Thoracic aorta (tissue), 2 donors: ENCODE measurements at regions not wholly inside any gene's neighbourhood (a gene's known extent, or its start where the extent isn't known, plus 50 kb on each side); places are given as distances from the start of the nearest gene placed in this dataset.

Experiments used
- ATAC-seq: fragments of 150-250 bp; one replicate; pipeline ENCODE4 v1.8.0; 2017; ENCODE audit warnings: low read depth; ENCODE audit not compliant: insufficient number of reproducible peaks, low FRiP score
- DNase-seq: peaks from one replicate; pipeline ENCODE4 v3.0.0-alpha.2; 2020; ENCODE audit warnings: low spot score
- H3K27ac ChIP-seq, 2 donors: fragments of 200-600 bp; sonication (generic); 1 replicate in 1 of 2; 2 replicates in 1 of 2; pipeline ENCODE4 v1.5.1; 2016; ENCODE audit warnings: mild to moderate bottlenecking in 2 of 2, moderate library complexity in 2 of 2
- H3K27me3 ChIP-seq: fragments of 200-600 bp; sonication (generic); replicated peaks from 2 replicates; pipeline ENCODE4 v1.6.0; 2016; ENCODE audit warnings: mild to moderate bottlenecking; ENCODE audit not compliant: insufficient read depth
- H3K36me3 ChIP-seq: fragments of 200-600 bp; sonication (generic); one replicate; pipeline ENCODE4 v1.5.1; 2016
- H3K4me1 ChIP-seq, 2 donors: fragments of 200-600 bp; sonication (generic); 1 replicate in 1 of 2; 2 replicates in 1 of 2; pipeline versions ENCODE4 v1.5.1 to v1.6.0; 2016; ENCODE audit warnings: low read depth in 2 of 2, mild to moderate bottlenecking in 1 of 2; ENCODE audit not compliant: control insufficient read depth in 1 of 2
- H3K4me3 ChIP-seq: fragments of 200-600 bp; sonication (generic); 2 replicates; pipeline ENCODE4 v1.5.1; 2016; ENCODE audit warnings: mild to moderate bottlenecking
- H3K9me3 ChIP-seq: fragments of 200-600 bp; sonication (generic); 2 replicates; pipeline ENCODE4 v1.5.1; 2016
- CTCF ChIP-seq: fragments of 200-600 bp; sonication (generic); IDR thresholded peaks from one replicate; pipeline ENCODE4 v1.5.1; 2019; ENCODE audit warnings: antibody characterized with exemption

- Histone ChIP-seq H3K27me3 (no peaks in the 10 kb centered on the region), H3K36me3 (no peaks in the 10 kb centered on the region), H3K4me1 (no peaks in the 10 kb centered on the region), H3K27ac (no peak overlapping the region), H3K9me3 (no peaks in the 10 kb centered on the region), H3K4me3 (no peak overlapping the region)
- TF ChIP-seq CTCF = no peak
- no peak for ATAC-seq
- no peak for DNase-seq
These were observed 128.0 kb downstream of the SPP2 start for GRCh38 chr2:234178330-234179030.

GRCh38 chr2:234175649-234176048 is 125.1 kb downstream of the SPP2 start:
- Histone ChIP-seq H3K4me3 (no peak overlapping the region), H3K4me1 (no peaks in the 10 kb centered on the region), H3K9me3 (no peaks in the 10 kb centered on the region), H3K27me3 (no peaks in the 10 kb centered on the region), H3K27ac (no peak overlapping the region), H3K36me3 (no peaks in the 10 kb centered on the region)
- TF ChIP-seq CTCF = no peak
- ATAC-seq (no peak), DNase-seq (no peak)

GRCh38 chr2:234174742-234175141 is 124.2 kb downstream of the SPP2 start:
- Histone ChIP-seq H3K4me3 (no peak overlapping the region), H3K4me1 (no peaks in the 10 kb centered on the region), H3K27ac (no peak overlapping the region), H3K36me3 (no peaks in the 10 kb centered on the region), H3K9me3 (no peaks in the 10 kb centered on the region), H3K27me3 (no peaks in the 10 kb centered on the region)
- no peak for DNase-seq
- no peak for TF ChIP-seq CTCF
- ATAC-seq = no peak

DNA sequence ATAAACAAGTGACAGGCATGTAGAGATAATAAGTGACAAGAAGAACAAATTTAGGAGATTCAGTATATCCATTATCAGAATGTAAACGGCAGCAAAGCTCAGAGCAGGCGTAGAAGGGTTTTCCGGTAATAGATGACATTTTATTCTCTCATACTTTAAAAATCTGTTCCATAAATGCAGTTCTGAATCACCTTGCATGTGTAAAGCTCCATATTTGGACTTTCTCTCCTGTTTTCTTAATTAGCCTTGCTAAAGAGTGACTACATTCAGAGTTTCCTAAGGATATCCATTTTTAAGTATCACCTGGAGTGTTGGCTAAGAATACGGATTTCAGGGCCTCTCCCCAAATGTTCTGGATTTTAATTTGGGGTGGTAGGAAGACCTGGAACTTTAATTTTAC is 122.0 kb downstream of the SPP2 start:
- H3K27ac ChIP-seq = no peak overlapping the region
- DNase-seq (no peak), ATAC-seq (no peak)
- H3K9me3 ChIP-seq = no peaks in the 10 kb centered on the region
- no peaks in the 10 kb centered on the region for H3K27me3 ChIP-seq
- H3K36me3 ChIP-seq = no peaks in the 10 kb centered on the region
- H3K4me3 ChIP-seq = no peak overlapping the region
- H3K4me1 ChIP-seq = no peaks in the 10 kb centered on the region
- TF ChIP-seq CTCF = no peak

DNA sequence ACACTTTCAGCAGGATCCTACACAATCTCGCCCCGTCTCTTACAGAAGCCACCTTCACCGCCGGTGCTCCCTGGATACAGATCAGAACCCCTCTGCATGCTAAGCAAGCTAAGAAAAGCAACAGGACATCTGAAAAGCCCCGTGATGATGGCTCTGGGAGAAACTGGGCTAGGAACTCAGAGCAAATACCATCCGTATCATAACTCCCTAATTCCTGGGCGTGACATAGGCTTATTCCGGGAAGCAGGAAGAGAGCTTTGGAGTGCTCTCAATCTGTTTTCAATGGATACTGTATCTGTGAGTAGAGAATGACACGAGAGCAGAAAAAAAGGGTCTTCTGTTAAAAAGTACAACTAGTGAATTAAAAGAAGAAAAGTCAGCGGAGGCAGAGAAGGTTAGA is 121.6 kb downstream of the SPP2 start:
- Histone ChIP-seq H3K9me3 (no peaks in the 10 kb centered on the region), H3K4me3 (no peak overlapping the region), H3K4me1 (no peaks in the 10 kb centered on the region), H3K27ac (no peak overlapping the region), H3K27me3 (no peaks in the 10 kb centered on the region), H3K36me3 (no peaks in the 10 kb centered on the region)
- TF ChIP-seq CTCF = no peak
- ATAC-seq (no peak), DNase-seq (no peak)
